Mammary epithelial cell (primary cell): ENCODE measurements at regions not wholly inside any gene's neighbourhood (a gene's known extent, or its start where the extent isn't known, plus 50 kb on each side); places are given as distances from the start of the nearest gene placed in this dataset.

ENCODE experiments used
- EZH2 ChIP-seq: IDR thresholded peaks from 2 replicates; pipeline ENCODE4 v1.6.1; 2012; ENCODE audit warnings: low read length, inconsistent platforms, borderline replicate concordance
- TF ChIP-seq, protein P1 (sequence below), 2 donors: IDR thresholded peaks in 1 of 2; conservative IDR thresholded peaks in 1 of 2; 2 replicates each; pipeline ENCODE4 v1.5.1; 2011 to 2012; ENCODE audit warnings: inconsistent platforms in 2 of 2, low read length in 2 of 2, mild to moderate bottlenecking in 2 of 2, control low read depth in 1 of 2, low read depth in 1 of 2; ENCODE audit not compliant: insufficient read depth in 1 of 2; ENCODE audit errors: extremely low read depth in 1 of 2

GRCh38 chr17:69884846-69885245 lies 190.2 kb upstream of the KCNJ16 start:
- TF ChIP-seq, protein P1, sequence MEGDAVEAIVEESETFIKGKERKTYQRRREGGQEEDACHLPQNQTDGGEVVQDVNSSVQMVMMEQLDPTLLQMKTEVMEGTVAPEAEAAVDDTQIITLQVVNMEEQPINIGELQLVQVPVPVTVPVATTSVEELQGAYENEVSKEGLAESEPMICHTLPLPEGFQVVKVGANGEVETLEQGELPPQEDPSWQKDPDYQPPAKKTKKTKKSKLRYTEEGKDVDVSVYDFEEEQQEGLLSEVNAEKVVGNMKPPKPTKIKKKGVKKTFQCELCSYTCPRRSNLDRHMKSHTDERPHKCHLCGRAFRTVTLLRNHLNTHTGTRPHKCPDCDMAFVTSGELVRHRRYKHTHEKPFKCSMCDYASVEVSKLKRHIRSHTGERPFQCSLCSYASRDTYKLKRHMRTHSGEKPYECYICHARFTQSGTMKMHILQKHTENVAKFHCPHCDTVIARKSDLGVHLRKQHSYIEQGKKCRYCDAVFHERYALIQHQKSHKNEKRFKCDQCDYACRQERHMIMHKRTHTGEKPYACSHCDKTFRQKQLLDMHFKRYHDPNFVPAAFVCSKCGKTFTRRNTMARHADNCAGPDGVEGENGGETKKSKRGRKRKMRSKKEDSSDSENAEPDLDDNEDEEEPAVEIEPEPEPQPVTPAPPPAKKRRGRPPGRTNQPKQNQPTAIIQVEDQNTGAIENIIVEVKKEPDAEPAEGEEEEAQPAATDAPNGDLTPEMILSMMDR (conservative IDR thresholded peaks at IDR 0.05 in 1 of 2, IDR thresholded peaks at IDR 0.05 in 1 of 2; ENCODE audit: extremely low read depth in 1 of 2, insufficient read depth in 1 of 2, low read depth in 1 of 2, low read length in 2 of 2): no peak
- no peak for TF ChIP-seq EZH2
